ENCODE measurements at regions not wholly inside any gene's neighbourhood (a gene's known extent, or its start where the extent isn't known, plus 50 kb on each side); places are given as distances from the start of the nearest gene placed in this dataset.

DNA sequence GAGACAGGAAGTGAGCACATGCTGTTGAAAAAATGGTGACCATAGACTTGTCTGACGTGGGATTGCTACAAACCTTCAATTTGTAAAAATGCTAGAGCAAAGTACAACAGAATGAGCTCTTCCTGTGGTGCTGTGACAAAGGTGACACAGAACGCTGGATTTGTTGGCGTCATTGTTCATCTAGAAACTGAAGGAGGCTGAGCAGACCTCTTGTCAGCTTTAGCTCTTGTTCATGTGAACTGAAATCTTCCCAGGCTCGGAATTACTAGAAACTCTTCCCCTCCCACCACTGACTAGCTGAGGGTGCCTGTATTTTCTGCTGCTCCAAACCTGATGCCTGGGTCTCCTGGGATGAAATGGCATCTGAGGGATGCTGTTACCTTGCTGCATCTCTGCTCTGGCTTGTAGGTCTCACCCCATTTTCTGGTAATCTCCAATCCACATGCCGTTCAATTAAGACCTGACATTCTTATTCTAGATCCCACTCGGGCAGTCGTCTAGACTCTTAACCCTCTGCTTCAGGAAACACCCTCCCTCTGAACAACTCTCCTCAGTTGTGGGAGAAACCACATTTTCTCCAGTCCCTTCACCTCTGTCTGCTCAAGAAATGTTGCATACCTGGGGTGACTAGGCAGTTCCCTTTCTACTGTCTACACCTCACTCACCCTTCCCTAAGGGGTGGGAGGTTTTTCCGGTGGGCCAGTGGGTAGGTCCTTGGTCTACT is 349.3 kb downstream of the CXCL12 start:
- H3F3A ChIP-seq (ENCODE audit: low read depth), result no peaks in the 10 kb centered on the region
- H3K9me3 ChIP-seq (ENCODE audit: insufficient read depth, low read depth, low read length), result no peaks in the 10 kb centered on the region
- H3K4me1 ChIP-seq (ENCODE audit: insufficient read depth, low read length, poor library complexity, severe bottlenecking), result no peaks in the 10 kb centered on the region
- H2AFZ ChIP-seq (ENCODE audit: low read length), result no peak overlapping the region
- no peaks in the 10 kb centered on the region for H3K79me2 ChIP-seq (ENCODE audit: insufficient read depth, low read length)
- TF ChIP-seq CTCF (conservative IDR thresholded peaks at IDR 0.05; ENCODE audit: low read length) (no peak), EZH2phosphoT487 (IDR thresholded peaks at IDR 0.05; ENCODE audit: borderline replicate concordance) (no peak)
- no peak overlapping the region for H3K4me3 ChIP-seq (ENCODE audit: low read length, poor library complexity, severe bottlenecking)
- no peaks in the 10 kb centered on the region for H3K27me3 ChIP-seq (ENCODE audit: insufficient read depth, low read length, poor library complexity, severe bottlenecking)
- H3K4me2 ChIP-seq (ENCODE audit: low read depth, low read length, poor library complexity, severe bottlenecking), result no peak overlapping the region
- H3K9me2 ChIP-seq (replicated peaks; ENCODE audit: low read depth, low read length), result no peaks in the 10 kb centered on the region
- no peaks in the 10 kb centered on the region for H4K20me1 ChIP-seq (ENCODE audit: insufficient read depth, low read length, poor library complexity, severe bottlenecking)
- H3K36me3 ChIP-seq (ENCODE audit: insufficient read depth, low read length), result no peaks in the 10 kb centered on the region
- no peak overlapping the region for H3K9ac ChIP-seq (ENCODE audit: low read depth, low read length, poor library complexity, severe bottlenecking)

GRCh38 chr10:44034946-44035345 is 350.0 kb downstream of the CXCL12 start:
- Histone ChIP-seq H4K20me1 (ENCODE audit: insufficient read depth, low read length, poor library complexity, severe bottlenecking) (no peaks in the 10 kb centered on the region), H2AFZ (ENCODE audit: low read length) (no peak overlapping the region), H3K4me2 (ENCODE audit: low read depth, low read length, poor library complexity, severe bottlenecking) (no peak overlapping the region), H3F3A (ENCODE audit: low read depth) (no peaks in the 10 kb centered on the region), H3K4me3 (ENCODE audit: low read length, poor library complexity, severe bottlenecking) (no peak overlapping the region), H3K9me3 (ENCODE audit: insufficient read depth, low read depth, low read length) (no peaks in the 10 kb centered on the region), H3K27me3 (ENCODE audit: insufficient read depth, low read length, poor library complexity, severe bottlenecking) (no peaks in the 10 kb centered on the region), H3K36me3 (ENCODE audit: insufficient read depth, low read length) (no peaks in the 10 kb centered on the region), H3K4me1 (ENCODE audit: insufficient read depth, low read length, poor library complexity, severe bottlenecking) (no peaks in the 10 kb centered on the region), H3K79me2 (ENCODE audit: insufficient read depth, low read length) (no peaks in the 10 kb centered on the region), H3K9ac (ENCODE audit: low read depth, low read length, poor library complexity, severe bottlenecking) (no peak overlapping the region), H3K9me2 (replicated peaks; ENCODE audit: low read depth, low read length) (no peaks in the 10 kb centered on the region)
- TF ChIP-seq EZH2phosphoT487 (IDR thresholded peaks at IDR 0.05; ENCODE audit: borderline replicate concordance), result no peak
- no peak for TF ChIP-seq CTCF (conservative IDR thresholded peaks at IDR 0.05; ENCODE audit: low read length)

GRCh38 chr10:44033008-44033407 is 351.9 kb downstream of the CXCL12 start:
- Histone ChIP-seq H3K9ac (ENCODE audit: low read depth, low read length, poor library complexity, severe bottlenecking) (no peak overlapping the region), H4K20me1 (ENCODE audit: insufficient read depth, low read length, poor library complexity, severe bottlenecking) (no peaks in the 10 kb centered on the region), H3F3A (ENCODE audit: low read depth) (no peaks in the 10 kb centered on the region), H3K36me3 (ENCODE audit: insufficient read depth, low read length) (no peaks in the 10 kb centered on the region), H3K4me1 (ENCODE audit: insufficient read depth, low read length, poor library complexity, severe bottlenecking) (no peaks in the 10 kb centered on the region), H3K9me3 (ENCODE audit: insufficient read depth, low read depth, low read length) (no peaks in the 10 kb centered on the region), H3K27me3 (ENCODE audit: insufficient read depth, low read length, poor library complexity, severe bottlenecking) (no peaks in the 10 kb centered on the region), H3K9me2 (replicated peaks; ENCODE audit: low read depth, low read length) (no peaks in the 10 kb centered on the region), H3K4me3 (ENCODE audit: low read length, poor library complexity, severe bottlenecking) (no peak overlapping the region), H3K4me2 (ENCODE audit: low read depth, low read length, poor library complexity, severe bottlenecking) (no peak overlapping the region), H3K79me2 (ENCODE audit: insufficient read depth, low read length) (no peaks in the 10 kb centered on the region), H2AFZ (ENCODE audit: low read length) (no peak overlapping the region)
- no peak for TF ChIP-seq CTCF (conservative IDR thresholded peaks at IDR 0.05; ENCODE audit: low read length)
- TF ChIP-seq EZH2phosphoT487 (IDR thresholded peaks at IDR 0.05; ENCODE audit: borderline replicate concordance), result no peak
